ENCODE measurements at regions not wholly inside any gene's neighbourhood (a gene's known extent, or its start where the extent isn't known, plus 50 kb on each side); places are given as distances from the start of the nearest gene placed in this dataset.

DNA sequence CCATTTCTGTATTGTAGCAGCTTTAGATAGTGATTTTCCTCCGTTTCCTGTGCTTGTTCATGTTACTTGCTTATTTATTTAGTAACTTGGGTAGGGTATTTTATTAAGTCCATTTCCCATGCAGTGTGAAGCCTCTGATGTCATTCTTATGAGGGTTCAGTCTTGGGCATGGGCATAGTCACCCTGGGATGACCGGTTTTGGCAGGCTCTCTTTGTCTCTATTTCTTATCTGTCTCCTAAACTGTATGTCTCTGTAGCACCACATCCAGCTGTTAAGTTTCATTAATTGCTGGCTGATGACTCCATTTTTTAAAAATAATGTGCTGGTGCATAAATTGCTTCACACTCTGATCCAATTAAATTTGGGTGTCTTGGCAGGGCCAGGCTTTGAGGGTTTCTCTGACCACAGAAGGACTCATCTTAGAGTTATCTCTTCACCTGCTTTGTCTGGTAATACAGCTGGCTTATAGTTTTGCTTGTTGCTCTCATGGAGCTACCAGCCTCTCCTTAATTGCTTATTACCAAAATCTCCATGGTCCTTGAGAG lies 173.3 kb upstream of the VLDLR start:
- ChIA-PET CTCF (no interaction called here), POLR2A (ENCODE audit: unreplicated experiment) (no interaction called here)
- no peak overlapping the region for H3K27ac ChIP-seq (ENCODE audit: insufficient read depth, low read length)
- BruUV-seq (replicated peaks): no TSS peak
- no peak overlapping the region for H4K5ac ChIP-seq (ENCODE audit: low read depth, low read length)
- no peak overlapping the region for H3K4me3 ChIP-seq (ENCODE audit: insufficient read depth, low read depth, low read length)
- no peak overlapping the region for H3K18ac ChIP-seq (ENCODE audit: low read depth, low read length)
- no peak overlapping the region for H2AK5ac ChIP-seq (ENCODE audit: low read depth, low read length)
- H3K4me2 ChIP-seq (ENCODE audit: low read depth, low read length): no peak overlapping the region
- H3K23ac ChIP-seq (ENCODE audit: low read depth, low read length): no peak overlapping the region
- TF ChIP-seq FOS (IDR thresholded peaks at IDR 0.05; ENCODE audit: low read depth, low read length) (no peak), MAFK (IDR thresholded peaks at IDR 0.05; ENCODE audit: low read depth, low read length) (no peak), MAZ (IDR thresholded peaks at IDR 0.05; ENCODE audit: borderline replicate concordance, low read depth, low read length) (no peak), MXI1 (IDR thresholded peaks at IDR 0.05; ENCODE audit: borderline replicate concordance, low read depth, low read length) (no peak), ELK1 (IDR thresholded peaks at IDR 0.05; ENCODE audit: borderline replicate concordance, low read depth, low read length) (no peak), BHLHE40 (IDR thresholded peaks at IDR 0.05; ENCODE audit: low read depth, low read length) (no peak), CTCF (conservative IDR thresholded peaks at IDR 0.05; ENCODE audit: low read depth, low read length) (no peak), CHD1 (IDR thresholded peaks at IDR 0.05; ENCODE audit: low read depth, low read length) (no peak), RAD21 (IDR thresholded peaks at IDR 0.05; ENCODE audit: low read length) (no peak), RFX5 (IDR thresholded peaks at IDR 0.05; ENCODE audit: low read depth, low read length) (no peak), POLR2A (IDR thresholded peaks at IDR 0.05; ENCODE audit: low read depth, low read length) (no peak), CEBPB (IDR thresholded peaks at IDR 0.05; ENCODE audit: low read depth, low read length) (no peak), NFE2L2 (IDR thresholded peaks at IDR 0.05; ENCODE audit: low read depth, low read length) (no peak)
- TF ChIP-seq, protein P1, sequence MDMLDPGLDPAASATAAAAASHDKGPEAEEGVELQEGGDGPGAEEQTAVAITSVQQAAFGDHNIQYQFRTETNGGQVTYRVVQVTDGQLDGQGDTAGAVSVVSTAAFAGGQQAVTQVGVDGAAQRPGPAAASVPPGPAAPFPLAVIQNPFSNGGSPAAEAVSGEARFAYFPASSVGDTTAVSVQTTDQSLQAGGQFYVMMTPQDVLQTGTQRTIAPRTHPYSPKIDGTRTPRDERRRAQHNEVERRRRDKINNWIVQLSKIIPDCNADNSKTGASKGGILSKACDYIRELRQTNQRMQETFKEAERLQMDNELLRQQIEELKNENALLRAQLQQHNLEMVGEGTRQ (IDR thresholded peaks at IDR 0.05; ENCODE audit: low read depth, low read length): no peak
- no peaks in the 10 kb centered on the region for H3K79me1 ChIP-seq (ENCODE audit: low read depth in 1 of 2, low read length in 2 of 2)
- no peak overlapping the region for H2AK9ac ChIP-seq (replicated peaks; ENCODE audit: low read depth, low read length, poor library complexity)
- no peak overlapping the region for H3K4ac ChIP-seq (ENCODE audit: low read depth, low read length)
- no peaks in the 10 kb centered on the region for H3K9me1 ChIP-seq (ENCODE audit: insufficient read depth, low read length)
- H2BK5ac ChIP-seq (ENCODE audit: low read depth, low read length, poor library complexity, severe bottlenecking): no peak overlapping the region
- no peak overlapping the region for H3K9ac ChIP-seq (ENCODE audit: low read depth, low read length)
- no peak overlapping the region for H2BK15ac ChIP-seq (ENCODE audit: low read depth, low read length)
- H4K91ac ChIP-seq (ENCODE audit: insufficient read depth, low read depth, low read length): no peak overlapping the region
- ATAC-seq (ENCODE audit: low read depth) (no peak), DNase-seq (no peak)
- H2BK120ac ChIP-seq (ENCODE audit: low read depth, low read length): no peak overlapping the region
- dilution Hi-C loops (cut with HindIII; ENCODE audit: low sequenced_read_pairs, unreplicated experiment): no loop called here
- in situ Hi-C loops (cut with MboI; ENCODE audit: low sequenced_read_pairs): no loop called here
- no peak overlapping the region for H3K56ac ChIP-seq (ENCODE audit: extremely low read depth, insufficient read depth, low read length)
- H3K9me3 ChIP-seq (ENCODE audit: control insufficient read depth, insufficient read depth, low read length): no peaks in the 10 kb centered on the region
- H4K8ac ChIP-seq (ENCODE audit: low read depth in 2 of 2, low read length in 2 of 2): no peak overlapping the region
- intact Hi-C loops (cut with micrococcal nuclease): no loop called here
- WGBS, 2 experiments (ENCODE audit: extremely low coverage in 2 of 2, insufficient read length in 1 of 2): no CpG with 5 or more reads among the region's 2 CpGs
- no peak overlapping the region for H2AFZ ChIP-seq (replicated peaks; ENCODE audit: low read length, poor library complexity)
- no peaks in the 10 kb centered on the region for H3K27me3 ChIP-seq (ENCODE audit: control insufficient read depth, insufficient read depth, low read length)
- H4K20me1 ChIP-seq (ENCODE audit: insufficient read depth, low read length): no peaks in the 10 kb centered on the region
- no peak overlapping the region for H3K14ac ChIP-seq (replicated peaks; ENCODE audit: low read depth, low read length)
- no peak overlapping the region for H2BK20ac ChIP-seq (ENCODE audit: low read depth, low read length)
- no peaks in the 10 kb centered on the region for H3K4me1 ChIP-seq (ENCODE audit: control insufficient read depth, insufficient read depth, low read length)
- H3K36me3 ChIP-seq (ENCODE audit: control insufficient read depth, insufficient read depth, low read length): no peaks in the 10 kb centered on the region

Measured in IMR-90 (cell line).